ENCODE measurements at regions not wholly inside any gene's neighbourhood (a gene's known extent, or its start where the extent isn't known, plus 50 kb on each side); places are given as distances from the start of the nearest gene placed in this dataset.
"Not testable (repeated sequence)": the region's sequence is repeated elsewhere in the genome, so short reads cannot be mapped to it uniquely, and the experiment has no call there.

GRCh38 chr12:131343436-131343835 lies 367.5 kb upstream of the SFSWAP start:
- DNase-seq (ENCODE audit: low spot score); intact Hi-C loops (cut with DNase I): not testable (repeated sequence)

GRCh38 chr12:131344715-131345520 lies 366.0 kb upstream of the SFSWAP start:
- intact Hi-C loops (cut with DNase I) = not testable (repeated sequence)
- DNase-seq (ENCODE audit: low spot score) = peak; percentile 62

GRCh38 chr12:131345521-131346436 lies 365.1 kb upstream of the SFSWAP start:
- intact Hi-C loops (cut with DNase I) = no loop called here
- DNase-seq (ENCODE audit: low spot score) = no peak

GRCh38 chr12:131346555-131347344 lies 364.1 kb upstream of the SFSWAP start:
- intact Hi-C loops (cut with DNase I) = no loop called here
- no peak for DNase-seq (ENCODE audit: low spot score)

GRCh38 chr12:131347345-131347714 lies 363.6 kb upstream of the SFSWAP start:
- DNase-seq (ENCODE audit: low spot score) = no peak
- intact Hi-C loops (cut with DNase I) = no loop called here

- intact Hi-C loops (cut with DNase I) = no loop called here
- no peak for DNase-seq (ENCODE audit: low spot score)
These were observed 363.2 kb upstream of the SFSWAP start for GRCh38 chr12:131347732-131348131.

GRCh38 chr12:131348231-131348630 lies 362.7 kb upstream of the SFSWAP start:
- intact Hi-C loops (cut with DNase I) = no loop called here
- DNase-seq (ENCODE audit: low spot score) = no peak

- intact Hi-C loops (cut with DNase I) = no loop called here
- no peak for DNase-seq (ENCODE audit: low spot score)
These were observed 362.2 kb upstream of the SFSWAP start for GRCh38 chr12:131348646-131349045.

- no peak for DNase-seq (ENCODE audit: low spot score)
- intact Hi-C loops (cut with DNase I) = no loop called here
These were observed 361.3 kb upstream of the SFSWAP start for GRCh38 chr12:131349397-131350127.

GRCh38 chr12:131350943-131351318 lies 360.0 kb upstream of the SFSWAP start:
- intact Hi-C loops (cut with DNase I) = no loop called here
- DNase-seq (ENCODE audit: low spot score) = no peak

GRCh38 chr12:131351319-131352028 lies 359.4 kb upstream of the SFSWAP start:
- DNase-seq (ENCODE audit: low spot score) = no peak
- intact Hi-C loops (cut with DNase I) = no loop called here

- no peak for DNase-seq (ENCODE audit: low spot score)
- intact Hi-C loops (cut with DNase I) = no loop called here
These were observed 358.5 kb upstream of the SFSWAP start for GRCh38 chr12:131352296-131352900.

GRCh38 chr12:131353376-131353775 lies 357.5 kb upstream of the SFSWAP start:
- intact Hi-C loops (cut with DNase I) = no loop called here
- no peak for DNase-seq (ENCODE audit: low spot score)

- intact Hi-C loops (cut with DNase I) = no loop called here
These were observed 357.1 kb upstream of the SFSWAP start for GRCh38 chr12:131353826-131354225.

GRCh38 chr12:131355361-131356245 lies 355.3 kb upstream of the SFSWAP start:
- intact Hi-C loops (cut with DNase I) = no loop called here

More at GRCh38 chr12:131353826-131354225, 357.1 kb upstream of the SFSWAP start:
- no peak for DNase-seq (ENCODE audit: low spot score)

GRCh38 chr12:131356485-131357184 lies 354.3 kb upstream of the SFSWAP start:
- DNase-seq (ENCODE audit: low spot score) = no peak
- intact Hi-C loops (cut with DNase I) = no loop called here

More at GRCh38 chr12:131355361-131356245, 355.3 kb upstream of the SFSWAP start:
- no peak for DNase-seq (ENCODE audit: low spot score)

Measured in posterior vena cava (tissue), 2 donors.